HG03103 (cell line): ENCODE measurements at regions not wholly inside any gene's neighbourhood (a gene's known extent, or its start where the extent isn't known, plus 50 kb on each side); places are given as distances from the start of the nearest gene placed in this dataset.
A peak's percentile ranks its signal among the peaks of the same experiment; 100 is the strongest.
"Not testable (repeated sequence)": the region's sequence is repeated elsewhere in the genome, so short reads cannot be mapped to it uniquely, and the experiment has no call there.

ENCODE experiments used
- ATAC-seq: cut with Tn5 transposase; IDR thresholded peaks from one replicate; pipeline ENCODE4 v1.9.1; 2021; ENCODE audit warnings: low read depth; ENCODE audit not compliant: unreplicated experiment

GRCh38 chr6:121748376-121748775, 312.9 kb downstream of the GJA1 start:
- ATAC-seq = no peak

GRCh38 chr6:121748850-121749249, 313.4 kb downstream of the GJA1 start:
- no peak for ATAC-seq

- no peak for ATAC-seq
Observed at GRCh38 chr6:121755485-121755884, 320.0 kb downstream of the GJA1 start.

GRCh38 chr6:121756666-121757065, 321.2 kb downstream of the GJA1 start:
- ATAC-seq = no peak

- peak; percentile 74 for ATAC-seq
Observed at GRCh38 chr6:121759370-121759769, 323.9 kb downstream of the GJA1 start.

GRCh38 chr6:121760191-121760590, 324.7 kb downstream of the GJA1 start:
- no peak for ATAC-seq

GRCh38 chr6:121760745-121761144, 325.3 kb downstream of the GJA1 start:
- ATAC-seq = no peak

GRCh38 chr6:121764493-121764892, 329.0 kb downstream of the GJA1 start:
- peak; percentile 66 for ATAC-seq

GRCh38 chr6:121765060-121765459, 329.6 kb downstream of the GJA1 start:
- no peak for ATAC-seq

GRCh38 chr6:121767211-121767610, 331.8 kb downstream of the GJA1 start:
- ATAC-seq = no peak

- ATAC-seq = no peak
Observed at GRCh38 chr6:121770943-121771342, 335.5 kb downstream of the GJA1 start.

GRCh38 chr6:121771937-121772720, 336.7 kb downstream of the GJA1 start:
- ATAC-seq = no peak

- ATAC-seq = no peak
Observed at GRCh38 chr6:121776054-121776453, 340.6 kb downstream of the GJA1 start.

- ATAC-seq = no peak
Observed at GRCh38 chr6:121780325-121781321, 345.2 kb downstream of the GJA1 start.

GRCh38 chr6:121791396-121792315, 356.2 kb downstream of the GJA1 start:
- no peak for ATAC-seq

- no peak for ATAC-seq
Observed at GRCh38 chr6:121794630-121795029, 359.2 kb downstream of the GJA1 start.

GRCh38 chr6:121797598-121797997, 362.2 kb downstream of the GJA1 start:
- ATAC-seq = not testable (repeated sequence)

GRCh38 chr6:121798126-121798525, 362.7 kb downstream of the GJA1 start:
- not testable (repeated sequence) for ATAC-seq

- ATAC-seq = no peak
Observed at GRCh38 chr6:121799574-121799973, 364.1 kb downstream of the GJA1 start.

GRCh38 chr6:121800047-121800446, 364.6 kb downstream of the GJA1 start:
- no peak for ATAC-seq
